GM23338 (cell line): ENCODE measurements at regions not wholly inside any gene's neighbourhood (a gene's known extent, or its start where the extent isn't known, plus 50 kb on each side); places are given as distances from the start of the nearest gene placed in this dataset.

Experiments
- ATAC-seq: fragments of 200-7000 bp; cut with Tn5 transposase; 3 replicates; pipeline ENCODE4 v1.9.1; 2020
- DNase-seq: peaks from one replicate; pipeline ENCODE4 v3.0.0-alpha.2; 2015; ENCODE audit warnings: low spot score
- H2AFZ ChIP-seq: fragments of 200-600 bp; sonication (generic); 2 replicates; pipeline ENCODE4 v1.8.0; 2016; ENCODE audit warnings: antibody characterized with exemption, mild to moderate bottlenecking, moderate library complexity
- H3F3A ChIP-seq: fragments of 200-600 bp; sonication (generic); replicated peaks from 2 replicates; pipeline ENCODE4 v1.8.0; 2017; ENCODE audit warnings: antibody characterized with exemption, mixed run types, low read depth
- H3K27ac ChIP-seq: fragments of 200-600 bp; sonication (generic); 2 replicates; pipeline ENCODE4 v1.6.1; 2016; ENCODE audit warnings: low read depth
- H3K27me3 ChIP-seq: fragments of 200-600 bp; sonication (generic); 2 replicates; pipeline ENCODE4 v1.8.0; 2016; ENCODE audit warnings: mild to moderate bottlenecking, mixed run types, moderate library complexity; ENCODE audit not compliant: insufficient read depth
- H3K36me3 ChIP-seq: fragments of 200-600 bp; sonication (generic); 2 replicates; pipeline ENCODE4 v1.8.0; 2016; ENCODE audit warnings: mild to moderate bottlenecking; ENCODE audit not compliant: insufficient read depth
- H3K4me1 ChIP-seq: fragments of 200-600 bp; sonication (generic); 2 replicates; pipeline ENCODE4 v1.8.0; 2016; ENCODE audit warnings: mild to moderate bottlenecking, moderate library complexity; ENCODE audit not compliant: insufficient read depth
- H3K4me2 ChIP-seq: fragments of 200-600 bp; sonication (generic); 2 replicates; pipeline ENCODE4 v1.7.1; 2017; ENCODE audit warnings: mixed run types
- H3K4me3 ChIP-seq: fragments of 200-600 bp; sonication (generic); 2 replicates; pipeline ENCODE4 v1.6.1; 2016; ENCODE audit warnings: mixed run types
- H3K79me2 ChIP-seq: fragments of 200-600 bp; sonication (generic); replicated peaks from 2 replicates; pipeline ENCODE4 v1.8.0; 2017; ENCODE audit warnings: mild to moderate bottlenecking; ENCODE audit not compliant: insufficient read depth
- H3K9me2 ChIP-seq: fragments of 200-600 bp; sonication (generic); 2 replicates; pipeline ENCODE4 v1.8.0; 2017; ENCODE audit not compliant: insufficient read depth
- H4K20me1 ChIP-seq: fragments of 200-600 bp; sonication (generic); replicated peaks from 2 replicates; pipeline ENCODE4 v1.8.0; 2017; ENCODE audit warnings: mild to moderate bottlenecking; ENCODE audit not compliant: insufficient read depth
- H3K27ac Mint-ChIP-seq: 2 replicates; pipeline ENCODE4 v1.8.0; 2020; ENCODE audit warnings: inconsistent platforms, mild to moderate bottlenecking, moderate library complexity, mixed read lengths
- H3K27me3 Mint-ChIP-seq: 3 replicates; pipeline ENCODE4 v1.8.0; 2022; ENCODE audit warnings: low read depth, mild to moderate bottlenecking, moderate library complexity, mixed read lengths, inconsistent platforms; ENCODE audit not compliant: insufficient read depth, poor library complexity
- H3K36me3 Mint-ChIP-seq: 3 replicates; pipeline ENCODE4 v1.8.0; 2021; ENCODE audit warnings: low read depth, mild to moderate bottlenecking, inconsistent platforms, moderate library complexity, mixed read lengths
- H3K4me1 Mint-ChIP-seq: 3 replicates; pipeline ENCODE4 v1.8.0; 2020; ENCODE audit warnings: mild to moderate bottlenecking, inconsistent platforms, mixed read lengths
- H3K4me3 Mint-ChIP-seq: 3 replicates; pipeline ENCODE4 v1.8.0; 2021; ENCODE audit warnings: moderate library complexity, mild to moderate bottlenecking, inconsistent platforms, mixed read lengths
- H3K9me3 Mint-ChIP-seq: 3 replicates; pipeline ENCODE4 v1.8.0; 2020; ENCODE audit warnings: moderate library complexity, mild to moderate bottlenecking, inconsistent platforms, mixed read lengths
- CREB1 ChIP-seq: fragments of 250-450 bp; sonication (Bioruptor Pico); IDR thresholded peaks from 2 replicates; pipeline ENCODE4 v1.5.0; 2020; ENCODE audit warnings: low read depth, mild to moderate bottlenecking, moderate library complexity
- ETS1 ChIP-seq: IDR thresholded peaks from 2 replicates; pipeline ENCODE4 v1.6.1; 2016; ENCODE audit warnings: antibody characterized with exemption
- JUNB ChIP-seq: IDR thresholded peaks from one replicate; pipeline ENCODE4 v1.6.1; 2016; ENCODE audit warnings: antibody characterized with exemption; ENCODE audit not compliant: unreplicated experiment
- NANOG ChIP-seq: IDR thresholded peaks from 2 replicates; pipeline ENCODE4 v1.6.1; 2016; ENCODE audit warnings: antibody characterized with exemption, borderline replicate concordance
- REST ChIP-seq: IDR thresholded peaks from one replicate; pipeline ENCODE4 v1.6.1; 2018; ENCODE audit warnings: antibody characterized with exemption; ENCODE audit not compliant: unreplicated experiment
- STAT1 ChIP-seq: IDR thresholded peaks from one replicate; pipeline ENCODE4 v1.6.1; 2016; ENCODE audit warnings: antibody characterized with exemption; ENCODE audit not compliant: unreplicated experiment
- ZNF331 ChIP-seq: fragments of 250-450 bp; sonication (Bioruptor Pico); IDR thresholded peaks from 2 replicates; pipeline ENCODE4 v1.5.0; 2020; ENCODE audit warnings: low read depth, mild to moderate bottlenecking, moderate library complexity
- ZNF462 ChIP-seq: fragments of 250-450 bp; sonication (Bioruptor Pico); IDR thresholded peaks from 2 replicates; pipeline ENCODE4 v1.5.0; 2020; ENCODE audit warnings: mild to moderate bottlenecking, moderate library complexity

GRCh38 chr4:151606061-151606460, 154.7 kb downstream of the GATB start:
- H3F3A ChIP-seq, result no peaks in the 10 kb centered on the region

More at GRCh38 chr4:151606061-151606460, 154.7 kb downstream of the GATB start:
- peaks cover 1% of the 10 kb centered on the region; the same call in 2 of the 3 replicates for H3K9me3 Mint-ChIP-seq
- H3K4me3 Mint-ChIP-seq, result no peak overlapping the region
- DNase-seq (no peak), ATAC-seq (no peak)
- Histone ChIP-seq H3K27me3 (no peaks in the 10 kb centered on the region), H3K36me3 (peaks cover 4% of the 10 kb centered on the region), H3K4me2 (no peak overlapping the region), H4K20me1 (no peaks in the 10 kb centered on the region), H2AFZ (no peak overlapping the region), H3K4me1 (no peaks in the 10 kb centered on the region; the same call in 1 of the 2 replicates), H3K27ac (no peak overlapping the region), H3K4me3 (no peak overlapping the region), H3K9me2 (no peaks in the 10 kb centered on the region), H3K79me2 (peaks cover 7% of the 10 kb centered on the region)
- H3K27me3 Mint-ChIP-seq, result peaks cover 4% of the 10 kb centered on the region
- peaks cover 21% of the 10 kb centered on the region for H3K36me3 Mint-ChIP-seq
- no peak overlapping the region; the same call in 1 of the 2 replicates for H3K27ac Mint-ChIP-seq
- H3K4me1 Mint-ChIP-seq, result peaks cover 17% of the 10 kb centered on the region
- no peak for TF ChIP-seq JUNB
- TF ChIP-seq ZNF331 (CRISPR knock-in tag), result no peak
- TF ChIP-seq NANOG, result no peak
- TF ChIP-seq STAT1, result no peak
- TF ChIP-seq CREB1 (CRISPR knock-in tag), result no peak
- TF ChIP-seq REST, result no peak
- TF ChIP-seq ZNF462 (CRISPR knock-in tag), result no peak
- TF ChIP-seq ETS1, result no peak
